Neuronal stem cell (in vitro differentiated cells): ENCODE measurements at regions not wholly inside any gene's neighbourhood (a gene's known extent, or its start where the extent isn't known, plus 50 kb on each side); places are given as distances from the start of the nearest gene placed in this dataset.

Source experiments
- DNase-seq: peaks from one replicate; pipeline ENCODE4 v3.0.0-alpha.2; 2013; ENCODE audit warnings: low spot score
- H2AFZ ChIP-seq: one replicate; pipeline ENCODE4 v1.6.1; 2013; ENCODE audit warnings: mild to moderate bottlenecking, low read length, inconsistent platforms
- H2AK5ac ChIP-seq: 2 replicates; pipeline ENCODE4 v1.6.1; 2013; ENCODE audit warnings: low read depth, mild to moderate bottlenecking, inconsistent platforms, low read length, moderate library complexity, mixed read lengths
- H2BK120ac ChIP-seq: 2 replicates; pipeline ENCODE4 v1.6.1; 2013; ENCODE audit warnings: low read depth, mild to moderate bottlenecking, inconsistent platforms, low read length, moderate library complexity, mixed read lengths
- H2BK12ac ChIP-seq: one replicate; pipeline ENCODE4 v1.6.1; 2013; ENCODE audit warnings: low read length, inconsistent platforms
- H2BK15ac ChIP-seq: 2 replicates; pipeline ENCODE4 v1.6.1; 2013; ENCODE audit warnings: mild to moderate bottlenecking, low read length, inconsistent platforms, mixed read lengths
- H2BK5ac ChIP-seq: one replicate; pipeline ENCODE4 v1.6.1; 2013; ENCODE audit warnings: inconsistent platforms, mild to moderate bottlenecking, low read length, moderate library complexity
- H3K14ac ChIP-seq: one replicate; pipeline ENCODE4 v1.6.1; 2013; ENCODE audit warnings: low read length, inconsistent platforms
- H3K18ac ChIP-seq: 2 replicates; pipeline ENCODE4 v1.6.1; 2013; ENCODE audit warnings: low read length, inconsistent platforms
- H3K23ac ChIP-seq: 2 replicates; pipeline ENCODE4 v1.6.1; 2013; ENCODE audit warnings: low read depth, mild to moderate bottlenecking, mixed read lengths, low read length, inconsistent platforms; ENCODE audit not compliant: poor library complexity
- H3K27ac ChIP-seq: replicated peaks from 3 replicates; pipeline ENCODE4 v1.5.1; 2013; ENCODE audit warnings: low read length, inconsistent platforms
- H3K27me3 ChIP-seq, 3 experiments: 2 replicates each; pipeline ENCODE4 v1.6.1; 2013; ENCODE audit warnings: low read length in 3 of 3, mild to moderate bottlenecking in 2 of 3, inconsistent platforms in 1 of 3, low read depth in 1 of 3, mixed read lengths in 1 of 3, moderate library complexity in 1 of 3; ENCODE audit not compliant: control insufficient read depth in 3 of 3, insufficient read depth in 3 of 3
- H3K36me3 ChIP-seq, 2 donors: replicated peaks in 1 of 2; 2 replicates each; pipeline ENCODE4 v1.6.1; 2013; ENCODE audit warnings: low read length in 2 of 2; ENCODE audit not compliant: control insufficient read depth in 2 of 2, insufficient read depth in 2 of 2
- H3K4ac ChIP-seq: 2 replicates; pipeline ENCODE4 v1.6.1; 2013; ENCODE audit warnings: inconsistent platforms, mild to moderate bottlenecking, low read length, moderate library complexity
- H3K4me1 ChIP-seq, 2 donors: 1 replicate in 1 of 2; 2 replicates in 1 of 2; pipeline ENCODE4 v1.6.1; 2013; ENCODE audit warnings: low read length in 2 of 2, low read depth in 1 of 2; ENCODE audit not compliant: control insufficient read depth in 2 of 2, insufficient read depth in 1 of 2
- H3K4me2 ChIP-seq: one replicate; pipeline ENCODE4 v1.6.1; 2013; ENCODE audit warnings: mild to moderate bottlenecking, low read length, inconsistent platforms; ENCODE audit not compliant: insufficient read depth, poor library complexity, severe bottlenecking
- H3K4me3 ChIP-seq, 2 donors: 2 replicates each; pipeline ENCODE4 v1.5.1; 2013; ENCODE audit warnings: low read length in 2 of 2, mild to moderate bottlenecking in 2 of 2, inconsistent platforms in 1 of 2, moderate library complexity in 1 of 2
- H3K79me1 ChIP-seq: one replicate; pipeline ENCODE4 v1.6.1; 2013; ENCODE audit warnings: low read depth, mild to moderate bottlenecking, inconsistent platforms, low read length, moderate library complexity
- H3K9ac ChIP-seq: one replicate; pipeline ENCODE4 v1.6.1; 2013; ENCODE audit warnings: mild to moderate bottlenecking, low read depth, low read length, inconsistent platforms; ENCODE audit not compliant: poor library complexity
- H3K9me3 ChIP-seq, 2 donors: replicated peaks in 1 of 2; 2 replicates each; pipeline versions ENCODE3 to v1.6.1; 2013; ENCODE audit warnings: low read length in 2 of 2, mild to moderate bottlenecking in 2 of 2, inconsistent platforms in 1 of 2, low read depth in 1 of 2, mixed read lengths in 1 of 2, moderate library complexity in 1 of 2; ENCODE audit not compliant: control insufficient read depth in 2 of 2, insufficient read depth in 1 of 2
- H4K8ac ChIP-seq: one replicate; pipeline ENCODE4 v1.6.1; 2013; ENCODE audit warnings: low read depth, mild to moderate bottlenecking, inconsistent platforms, low read length, moderate library complexity
- H4K91ac ChIP-seq: one replicate; pipeline ENCODE4 v1.6.1; 2013; ENCODE audit warnings: low read length, low read depth, mild to moderate bottlenecking, inconsistent platforms; ENCODE audit not compliant: poor library complexity
- WGBS, 2 donors: extraction: QIAGEN DNeasy Blood & Tissue Kit; methylation state at CpG; one replicate each; pipeline ENCODE4 v1.1.7; 2013; ENCODE audit warnings: missing lambda C conversion rate in 2 of 2, mixed read lengths in 1 of 2; ENCODE audit not compliant: insufficient read length in 2 of 2, insufficient replicate concordance in 1 of 2; ENCODE audit errors: extremely low coverage in 2 of 2; 5-methylcytosine and 5-hydroxymethylcytosine counted together

DNA sequence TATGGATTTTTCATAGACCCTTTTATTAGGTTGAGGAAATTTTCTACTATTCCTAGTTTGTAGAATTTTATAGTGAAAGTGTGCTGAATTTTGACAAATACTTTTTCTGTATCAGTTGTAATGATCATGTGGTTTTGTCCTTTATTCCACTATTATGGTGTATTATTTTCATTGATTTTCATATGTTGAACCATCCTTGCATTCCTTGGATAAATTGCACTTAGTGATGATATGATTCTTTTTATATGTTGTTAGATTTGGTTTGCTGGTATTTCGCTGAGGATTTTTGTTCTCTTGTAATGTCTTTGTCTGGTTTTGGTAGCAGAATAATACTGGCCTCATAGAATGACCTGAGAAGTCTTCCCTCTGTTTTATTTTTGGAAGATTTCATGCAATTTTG lies 140.6 kb upstream of the CDK6 start:
- H3K9me3 ChIP-seq: peaks cover 0 to 10% of the 10 kb centered on the region in 2 donors
- no peaks in the 10 kb centered on the region for H3K4me1 ChIP-seq
- H3K14ac ChIP-seq: no peak overlapping the region
- no peak overlapping the region for H3K4me2 ChIP-seq
- no peak overlapping the region for H3K4me3 ChIP-seq
- H3K27ac ChIP-seq: no peak overlapping the region
- DNase-seq: no peak
- no peak overlapping the region for H4K91ac ChIP-seq
- H3K18ac ChIP-seq: no peak overlapping the region
- H3K9ac ChIP-seq: no peak overlapping the region
- no peak overlapping the region for H4K8ac ChIP-seq
- no peak overlapping the region for H2BK5ac ChIP-seq
- H2AFZ ChIP-seq: no peak overlapping the region
- no peak overlapping the region for H2BK12ac ChIP-seq
- H3K79me1 ChIP-seq: no peaks in the 10 kb centered on the region
- no peak overlapping the region for H2AK5ac ChIP-seq
- WGBS, 2 donors: no CpG with 5 or more reads among the region's 1 CpG
- H3K27me3 ChIP-seq: no peaks in the 10 kb centered on the region
- H3K23ac ChIP-seq: no peak overlapping the region
- no peak overlapping the region for H2BK15ac ChIP-seq
- H2BK120ac ChIP-seq: no peak overlapping the region
- H3K36me3 ChIP-seq: no peaks in the 10 kb centered on the region
- no peak overlapping the region for H3K4ac ChIP-seq

DNA sequence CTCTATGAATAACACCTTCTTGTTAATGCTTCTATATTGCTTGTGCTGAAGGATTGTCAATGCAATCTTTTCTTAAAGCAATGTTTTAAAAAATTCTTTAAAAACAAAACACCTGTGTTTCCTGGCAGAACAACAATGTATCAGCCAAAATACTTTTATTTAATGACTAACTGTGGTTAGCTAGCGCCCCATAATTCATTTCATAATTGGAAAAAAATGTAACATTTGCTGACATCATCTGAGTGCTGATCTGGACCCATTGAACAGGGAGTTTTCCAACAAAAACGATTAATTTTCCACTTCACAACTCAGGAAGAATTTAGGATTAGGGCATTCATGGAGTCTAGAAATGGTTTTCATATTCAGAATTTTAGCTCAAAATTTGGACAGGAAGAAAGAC lies 137.6 kb upstream of the CDK6 start:
- Histone ChIP-seq H3K23ac (no peak overlapping the region), H3K4me3 (no peak overlapping the region), H3K9me3 (peaks cover 0 to 10% of the 10 kb centered on the region in 2 donors), H3K27ac (no peak overlapping the region), H3K14ac (no peak overlapping the region), H2BK120ac (no peak overlapping the region), H3K4ac (no peak overlapping the region), H3K18ac (no peak overlapping the region), H2AK5ac (no peak overlapping the region), H3K79me1 (no peaks in the 10 kb centered on the region), H3K4me2 (no peak overlapping the region), H4K8ac (no peak overlapping the region), H3K9ac (no peak overlapping the region), H2BK5ac (no peak overlapping the region), H3K27me3 (no peaks in the 10 kb centered on the region), H2BK15ac (no peak overlapping the region), H4K91ac (no peak overlapping the region), H2BK12ac (no peak overlapping the region), H2AFZ (no peak overlapping the region), H3K4me1 (no peaks in the 10 kb centered on the region), H3K36me3 (no peaks in the 10 kb centered on the region)
- WGBS, 2 donors: no CpG with 5 or more reads among the region's 2 CpGs
- no peak for DNase-seq

DNA sequence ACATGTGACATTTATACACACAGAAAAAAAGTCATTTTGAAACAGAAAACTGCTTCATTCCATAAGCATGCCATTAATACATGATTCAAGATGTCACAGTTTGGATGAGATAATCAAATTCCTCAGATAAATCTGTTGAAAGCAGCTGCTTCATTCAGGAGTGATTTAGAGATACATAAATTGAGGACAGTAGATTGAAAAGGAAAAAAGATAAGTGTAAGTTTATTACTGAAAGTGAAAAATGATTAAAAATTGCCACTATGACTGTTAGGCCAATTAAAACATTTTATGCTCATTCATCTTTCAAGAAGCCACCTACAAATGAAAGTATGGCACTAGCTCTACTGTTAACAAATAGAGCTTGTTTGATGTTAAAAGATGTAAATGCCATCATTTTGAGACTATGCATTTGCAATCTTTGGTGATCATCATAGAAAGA lies 136.9 kb upstream of the CDK6 start:
- no peak overlapping the region for H2BK5ac ChIP-seq
- H3K4ac ChIP-seq: no peak overlapping the region

GRCh38 chr7:92972441-92972840 lies 136.1 kb upstream of the CDK6 start:
- no peak overlapping the region for H3K14ac ChIP-seq
- no peak overlapping the region for H3K9ac ChIP-seq
- no peak overlapping the region for H3K27ac ChIP-seq
- no peak overlapping the region for H2BK12ac ChIP-seq
- no peak overlapping the region for H3K4me3 ChIP-seq
- H4K91ac ChIP-seq: no peak overlapping the region
- H2BK15ac ChIP-seq: no peak overlapping the region
- DNase-seq: no peak
- no peak overlapping the region for H2BK120ac ChIP-seq
- no CpG with 5 or more reads among the region's 3 CpGs for WGBS, 2 donors
- H2AK5ac ChIP-seq: no peak overlapping the region
- H3K9me3 ChIP-seq: peaks cover 0 to 10% of the 10 kb centered on the region in 2 donors
- H3K4ac ChIP-seq: no peak overlapping the region
- H3K79me1 ChIP-seq: no peaks in the 10 kb centered on the region
- H3K27me3 ChIP-seq: no peaks in the 10 kb centered on the region
- no peak overlapping the region for H3K18ac ChIP-seq
- no peak overlapping the region for H3K4me2 ChIP-seq
- H3K36me3 ChIP-seq: no peaks in the 10 kb centered on the region
- no peak overlapping the region for H4K8ac ChIP-seq
- H2BK5ac ChIP-seq: no peak overlapping the region
- H3K23ac ChIP-seq: no peak overlapping the region
- H2AFZ ChIP-seq: no peak overlapping the region
- H3K4me1 ChIP-seq: no peaks in the 10 kb centered on the region

More for the DNA sequence above, 136.9 kb upstream of the CDK6 start:
- no peaks in the 10 kb centered on the region for H3K4me1 ChIP-seq
- no peak overlapping the region for H4K91ac ChIP-seq
- H3K27ac ChIP-seq: no peak overlapping the region
- H3K23ac ChIP-seq: no peak overlapping the region
- H3K4me2 ChIP-seq: no peak overlapping the region
- H3K18ac ChIP-seq: no peak overlapping the region
- H3K36me3 ChIP-seq: no peaks in the 10 kb centered on the region
- H3K4me3 ChIP-seq: no peak overlapping the region
- no peak overlapping the region for H2BK120ac ChIP-seq
- peaks cover 0 to 10% of the 10 kb centered on the region in 2 donors for H3K9me3 ChIP-seq
- H2AFZ ChIP-seq: no peak overlapping the region
- no peaks in the 10 kb centered on the region for H3K79me1 ChIP-seq
- H2AK5ac ChIP-seq: no peak overlapping the region
- no peak overlapping the region for H2BK15ac ChIP-seq
- DNase-seq: no peak
- H2BK12ac ChIP-seq: no peak overlapping the region
- no peak overlapping the region for H3K14ac ChIP-seq
- no peak overlapping the region for H4K8ac ChIP-seq
- no peak overlapping the region for H3K9ac ChIP-seq
- no peaks in the 10 kb centered on the region for H3K27me3 ChIP-seq
